ENCODE measurements at regions not wholly inside any gene's neighbourhood (a gene's known extent, or its start where the extent isn't known, plus 50 kb on each side); places are given as distances from the start of the nearest gene placed in this dataset.

DNA sequence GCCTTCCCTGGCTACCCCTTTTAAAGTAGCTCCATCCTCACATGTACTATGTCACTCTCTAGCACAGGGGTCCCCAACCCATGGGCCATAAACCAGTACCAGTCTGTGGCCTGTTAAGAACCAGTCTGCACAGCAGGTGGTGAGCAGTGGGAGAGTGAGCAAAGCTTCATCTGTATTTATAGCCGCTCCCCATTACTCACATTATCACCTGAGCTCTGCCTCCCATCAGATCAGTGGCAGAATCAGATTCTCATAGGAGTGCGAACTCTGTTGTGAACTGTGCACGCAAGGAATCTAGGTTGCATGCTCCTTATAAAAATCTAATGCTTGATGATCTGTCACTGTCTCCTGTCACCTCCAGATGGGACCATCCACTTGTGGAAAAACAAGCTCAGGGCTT is 116.6 kb upstream of the FOXD3 start:
- no peak for DNase-seq

DNA sequence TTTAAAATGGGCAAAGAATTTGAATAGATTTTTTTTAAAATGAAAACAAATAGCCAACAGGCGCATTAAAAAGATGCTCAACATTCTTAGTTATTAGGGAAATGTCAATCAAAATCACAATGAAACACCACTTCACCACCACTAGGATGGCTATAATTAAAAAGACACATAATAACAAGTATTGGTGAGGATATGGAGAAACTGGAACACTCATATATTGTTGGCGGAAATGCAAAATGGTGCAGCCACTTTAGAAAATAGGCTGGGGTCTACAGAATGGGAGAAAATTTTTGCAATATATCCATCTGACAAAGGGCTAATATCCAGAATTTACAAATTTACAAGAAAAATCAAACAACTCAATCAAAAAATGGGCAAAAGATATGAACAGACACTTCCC is 107.8 kb upstream of the FOXD3 start:
- no peak for DNase-seq

DNA sequence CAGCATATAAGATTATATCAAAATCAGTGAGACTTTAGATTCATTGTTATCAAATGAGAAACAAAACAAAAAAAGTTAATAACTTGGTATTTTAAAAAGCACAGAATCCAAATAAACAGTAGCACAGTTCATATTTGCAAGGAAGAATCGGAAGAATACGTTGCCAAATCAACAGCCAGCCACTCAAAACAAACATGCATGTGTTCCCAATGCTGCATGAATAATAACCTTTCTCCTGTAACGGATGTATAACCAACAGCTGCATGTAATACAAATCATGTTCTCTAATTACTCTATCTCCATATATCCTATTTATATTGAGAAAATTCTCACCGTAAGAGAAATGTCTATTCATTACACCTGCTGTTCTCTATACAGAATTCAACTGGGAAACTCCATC is 98.9 kb upstream of the FOXD3 start:
- peak; percentile 36 to 56 for DNase-seq

DNA sequence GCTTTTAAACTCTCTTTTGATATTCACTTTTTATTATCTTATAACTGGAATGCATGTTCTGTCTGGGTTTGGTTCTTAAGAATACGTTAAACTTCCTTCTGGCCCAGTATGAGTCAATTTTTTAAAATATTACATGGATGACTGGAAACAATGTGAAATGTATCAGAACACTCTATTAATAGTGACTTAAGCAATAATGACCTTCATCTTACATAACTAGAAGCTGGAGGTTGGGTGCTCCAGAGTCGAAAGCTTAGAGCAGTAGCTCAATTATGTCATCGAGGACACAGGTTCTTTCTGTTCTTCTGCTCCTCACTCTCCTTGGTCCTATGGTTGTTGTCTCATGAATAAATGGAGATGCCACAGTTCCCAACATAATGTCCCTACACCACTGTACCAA is 91.6 kb upstream of the FOXD3 start:
- no peak for DNase-seq

DNA sequence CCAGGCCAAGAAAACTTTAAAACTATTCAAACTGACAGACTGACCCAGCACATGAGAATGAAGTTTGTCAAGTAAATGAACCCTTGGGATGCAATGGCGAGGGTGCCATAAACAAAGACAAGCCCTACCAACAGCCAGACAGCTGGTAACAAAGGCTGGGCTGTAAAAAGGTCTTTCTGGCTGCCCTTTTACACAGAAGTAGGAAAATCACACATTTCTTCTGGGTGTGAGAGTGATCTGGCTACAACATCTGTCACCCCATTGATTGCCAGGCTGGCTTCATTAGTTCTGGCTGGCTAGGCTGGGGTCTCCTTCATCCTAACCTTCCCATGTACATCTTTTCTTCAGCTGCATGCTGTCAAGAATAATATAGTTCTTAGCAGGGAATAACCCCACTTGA is 83.6 kb upstream of the FOXD3 start:
- DNase-seq = no peak

DNA sequence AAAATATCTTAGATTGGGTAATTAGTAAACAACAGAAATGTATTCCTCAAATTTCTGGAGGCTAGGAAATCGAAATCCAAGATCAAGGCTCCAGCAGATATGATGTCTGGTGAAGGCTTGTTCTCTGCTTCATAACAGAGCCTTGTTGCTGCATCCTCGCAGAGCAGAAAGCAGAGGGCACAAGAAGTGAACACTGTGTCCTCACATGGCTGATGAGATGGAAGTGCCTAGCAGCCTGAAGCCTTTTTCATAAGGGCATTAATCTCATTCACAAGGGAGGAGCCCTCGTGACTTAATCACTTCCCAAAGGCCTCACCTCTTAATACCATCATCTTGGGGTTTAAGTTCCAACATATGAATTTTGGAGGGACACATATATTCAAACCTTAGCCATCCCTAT is 77.2 kb upstream of the FOXD3 start:
- DNase-seq = no peak

DNA sequence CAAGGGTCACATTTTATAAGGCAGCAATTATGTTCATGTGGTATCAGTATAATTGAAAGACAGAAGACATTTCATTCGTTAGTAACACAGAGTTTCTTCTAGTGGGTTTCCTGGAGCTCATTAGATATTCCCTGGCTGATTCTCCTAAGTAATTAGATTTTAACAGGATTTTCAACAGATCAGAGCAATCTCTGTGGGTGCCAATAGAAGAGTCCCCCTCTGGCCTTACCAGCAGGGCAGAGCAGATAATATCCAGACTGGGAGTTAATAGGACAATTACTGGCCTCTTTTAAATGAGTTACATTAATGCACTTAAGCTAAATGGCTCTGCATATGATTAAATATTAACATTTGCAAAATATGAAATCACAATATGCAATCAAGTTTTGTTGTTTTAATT is 74.2 kb upstream of the FOXD3 start:
- no peak for DNase-seq

DNA sequence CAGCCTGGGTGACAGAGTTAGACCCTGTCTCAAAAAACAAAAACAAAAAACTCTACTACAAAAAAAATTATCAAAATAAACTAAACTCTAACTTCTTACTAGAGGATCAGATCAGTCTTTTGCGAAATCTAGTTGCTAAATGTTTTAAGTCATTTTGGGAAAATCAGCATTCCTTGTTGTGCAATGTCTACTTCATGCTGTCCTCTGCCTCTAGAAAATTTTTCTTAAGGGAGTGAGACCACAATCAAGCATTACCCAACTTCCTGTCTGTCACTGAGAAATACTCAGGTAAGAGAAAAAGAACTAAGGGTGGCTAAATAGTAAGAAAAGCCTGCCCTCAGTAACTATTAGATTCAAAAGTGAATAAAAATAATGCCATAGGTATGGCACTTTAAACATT is 67.2 kb upstream of the FOXD3 start:
- DNase-seq = no peak

DNA sequence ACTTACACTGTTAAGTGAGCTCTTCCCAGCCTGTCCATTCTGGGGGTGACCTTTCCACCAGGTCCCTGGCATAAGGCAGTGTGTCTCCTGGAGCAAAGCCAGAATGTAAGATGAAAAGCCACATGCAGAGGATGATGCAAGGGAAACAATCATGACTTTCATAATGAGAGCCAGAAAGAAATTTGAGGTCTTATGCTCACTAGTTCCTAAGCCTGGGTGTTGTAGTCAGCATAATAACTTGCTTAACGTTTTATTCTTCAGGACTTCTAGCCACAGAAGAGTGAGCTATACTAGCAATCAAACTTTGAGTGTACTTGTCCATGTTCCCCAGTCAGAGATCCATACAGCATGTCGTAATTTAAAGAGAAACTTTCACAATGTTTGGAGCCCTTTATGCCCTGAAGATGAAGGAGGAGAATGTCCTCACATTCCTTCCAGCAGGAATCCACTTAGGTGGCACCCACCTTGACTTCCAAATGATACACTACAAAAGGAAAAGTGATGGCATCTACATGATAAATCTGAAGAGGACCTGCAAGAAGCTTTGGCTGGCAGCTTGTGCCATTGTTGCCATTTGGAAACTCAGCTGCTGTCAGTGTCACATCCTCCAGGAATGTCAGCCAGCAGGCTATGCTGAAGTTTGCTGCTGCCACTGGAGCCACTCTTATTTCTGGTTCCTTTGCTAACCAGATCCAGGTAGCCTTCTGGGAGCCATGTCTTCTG is 60.5 kb upstream of the FOXD3 start:
- DNase-seq = no peak

DNA sequence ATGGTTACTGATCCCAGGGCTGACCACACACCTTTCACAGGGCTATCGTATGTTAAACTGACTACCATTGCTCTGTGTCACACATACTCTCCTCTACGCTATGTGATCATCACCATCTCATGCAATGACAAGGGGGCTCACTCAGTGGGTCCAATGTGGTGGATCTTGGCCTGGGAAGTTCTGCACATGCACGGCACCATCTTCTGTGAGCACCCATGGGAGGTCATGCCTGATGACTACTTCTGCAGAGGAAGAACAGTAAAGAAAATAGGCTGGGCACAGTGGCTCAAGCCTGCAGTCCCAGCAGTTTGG is 60.0 kb upstream of the FOXD3 start:
- DNase-seq = no peak

DNA sequence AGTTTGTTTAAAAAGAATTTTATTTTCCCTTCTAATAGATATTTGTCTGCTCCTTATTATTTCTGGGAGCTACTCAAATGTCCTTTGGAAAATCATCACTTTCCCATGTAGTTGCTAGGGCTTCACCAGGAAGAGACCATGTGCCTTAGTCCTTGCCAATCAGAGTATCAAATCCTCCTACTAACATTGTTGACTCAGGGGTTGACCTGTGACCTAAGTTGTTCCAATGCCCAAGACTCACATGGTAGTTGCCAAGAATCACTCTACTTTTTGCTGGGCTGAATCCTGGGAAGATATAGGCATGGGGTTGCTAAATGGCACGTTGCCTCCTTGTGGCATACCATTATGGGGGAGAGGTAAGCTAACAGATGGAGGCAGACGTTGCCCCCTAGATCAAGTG is 58.2 kb upstream of the FOXD3 start:
- no peak for DNase-seq

DNA sequence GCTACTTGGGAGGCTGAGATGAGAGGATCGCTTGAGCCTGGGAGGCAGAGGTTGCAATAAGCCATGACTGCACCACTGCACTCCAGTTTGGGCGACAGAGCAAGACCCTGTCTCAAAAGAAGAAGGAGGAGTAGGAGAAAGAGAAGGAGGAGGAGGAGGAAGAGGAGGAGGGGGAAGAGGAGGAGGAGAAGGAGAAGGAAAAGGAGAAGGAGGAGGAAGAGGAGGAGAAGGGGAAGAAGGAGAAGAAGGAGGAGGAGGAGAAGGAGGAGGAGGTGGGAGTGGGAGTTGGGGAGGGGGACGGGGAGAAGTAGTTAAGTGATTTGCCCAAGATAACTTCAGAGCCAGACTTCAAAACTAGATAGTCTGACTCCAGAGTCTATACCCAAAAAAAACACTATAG is 55.5 kb upstream of the FOXD3 start:
- DNase-seq = no peak

DNA sequence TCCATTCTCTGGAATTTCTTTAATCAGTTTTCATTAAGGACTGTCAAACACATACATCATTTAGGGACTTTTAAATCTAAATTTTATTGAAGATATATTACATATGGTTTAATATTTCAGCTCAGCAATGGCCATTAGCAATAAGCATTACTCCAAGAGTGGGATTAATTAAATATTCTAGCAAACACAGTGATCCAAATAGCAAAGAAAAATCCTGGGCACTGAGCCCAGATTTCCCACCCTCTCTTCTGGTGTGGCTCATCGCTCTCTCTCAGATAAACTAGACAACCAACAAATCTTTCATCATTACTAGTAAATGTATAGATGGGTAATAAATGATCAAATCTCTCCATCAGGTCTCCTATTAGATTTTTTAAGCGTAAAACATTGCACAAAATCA is 53.5 kb upstream of the FOXD3 start:
- no peak for DNase-seq

DNA sequence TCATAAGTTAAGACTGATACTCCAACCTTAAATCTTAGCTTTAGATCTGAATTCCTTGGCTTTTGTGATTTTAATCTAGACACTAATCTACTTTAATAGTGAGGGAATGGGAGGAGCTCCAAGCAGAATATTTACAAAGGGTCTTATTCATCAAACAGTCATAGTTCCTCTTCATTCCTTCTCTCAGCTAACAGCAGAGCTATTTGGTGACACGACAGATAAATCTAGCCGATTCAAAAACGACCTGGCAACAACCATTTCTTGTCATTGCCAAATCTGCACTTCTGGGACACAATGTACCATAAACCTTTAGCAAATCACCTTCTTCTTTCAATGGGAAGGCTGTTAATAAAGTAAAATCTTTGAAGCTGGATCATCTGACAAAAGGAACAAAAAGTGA is 52.8 kb upstream of the FOXD3 start:
- no peak for DNase-seq
